Fibroblast of skin of left biceps (primary cell): ENCODE measurements at regions not wholly inside any gene's neighbourhood (a gene's known extent, or its start where the extent isn't known, plus 50 kb on each side); places are given as distances from the start of the nearest gene placed in this dataset.
"Not testable (repeated sequence)": the region's sequence is repeated elsewhere in the genome, so short reads cannot be mapped to it uniquely, and the experiment has no call there.

Experiments
- DNase-seq, 2 experiments: peaks; one replicate each; pipeline ENCODE4 v3.0.0-alpha.2; 2013; ENCODE audit warnings: low read depth in 2 of 2

- DNase-seq, result no peak
Measured at GRCh38 chr6:128738112-128738511, 144.8 kb upstream of the LAMA2 start.

- DNase-seq, result no peak
Measured at GRCh38 chr6:128736780-128737179, 146.2 kb upstream of the LAMA2 start.

GRCh38 chr6:128731249-128732165 is 151.4 kb upstream of the LAMA2 start:
- no peak for DNase-seq

GRCh38 chr6:128727500-128727899 is 155.4 kb upstream of the LAMA2 start:
- DNase-seq, result no peak

- DNase-seq, result no peak
Measured at GRCh38 chr6:128725271-128726233, 157.4 kb upstream of the LAMA2 start.

- DNase-seq, result no peak
Measured at GRCh38 chr6:128724738-128725137, 158.2 kb upstream of the LAMA2 start.

GRCh38 chr6:128723667-128724066 is 159.3 kb upstream of the LAMA2 start:
- DNase-seq, result no peak

GRCh38 chr6:128720891-128721290 is 162.0 kb upstream of the LAMA2 start:
- DNase-seq, result no peak

GRCh38 chr6:128719786-128720185 is 163.2 kb upstream of the LAMA2 start:
- no peak for DNase-seq

- DNase-seq, result peak in 1 of 2 experiments; percentile 56
Measured at GRCh38 chr6:128713461-128713860, 169.5 kb upstream of the LAMA2 start.

GRCh38 chr6:128712898-128713297 is 170.0 kb upstream of the LAMA2 start:
- DNase-seq, result no peak

GRCh38 chr6:128711149-128711548 is 171.8 kb upstream of the LAMA2 start:
- DNase-seq, result no peak

GRCh38 chr6:128710315-128710714 is 172.6 kb upstream of the LAMA2 start:
- DNase-seq, result peak in 1 of 2 experiments; percentile 58

GRCh38 chr6:128704601-128705000 is 178.3 kb upstream of the LAMA2 start:
- DNase-seq, result no peak

- not testable (repeated sequence) for DNase-seq
Measured at GRCh38 chr6:128703794-128704193, 179.1 kb upstream of the LAMA2 start.

GRCh38 chr6:128696691-128697689 is 176.6 kb upstream of the PTPRK start:
- peak; percentile 33 for DNase-seq

GRCh38 chr6:128694303-128695009 is 174.1 kb upstream of the PTPRK start:
- DNase-seq, result no peak

GRCh38 chr6:128690063-128690462 is 169.7 kb upstream of the PTPRK start:
- no peak for DNase-seq

GRCh38 chr6:128686084-128686483 is 165.7 kb upstream of the PTPRK start:
- no peak for DNase-seq

- DNase-seq, result no peak
Measured at GRCh38 chr6:128676456-128676855, 156.1 kb upstream of the PTPRK start.
